Panc1 (cell line): ENCODE measurements at regions not wholly inside any gene's neighbourhood (a gene's known extent, or its start where the extent isn't known, plus 50 kb on each side); places are given as distances from the start of the nearest gene placed in this dataset.

ENCODE experiments used
- ATAC-seq: fragments of 200-7000 bp; cut with Tn5 transposase; 2 replicates; pipeline ENCODE4 v1.9.1; 2020; ENCODE audit warnings: mild to moderate bottlenecking, moderate library complexity
- BruUV-seq: library from RNA; stranded (reverse); fragments of 400-500 nt; replicated peaks from 2 replicates; lab custom pipeline; 2021; lab: Mats Ljungman, UMichigan
- CTCF ChIA-PET: fragments of 300-600 bp; sonication (Branson Sonifier 250); formaldehyde crosslinking; loops from one replicate; lab custom pipeline; 2022; ENCODE audit warnings: antibody characterized with exemption; lab: Charles Lee
- POLR2A ChIA-PET: fragments of 300-600 bp; sonication (Branson Sonifier 250); formaldehyde crosslinking; loops from one replicate; lab custom pipeline; 2022; ENCODE audit warnings: antibody characterized with exemption; lab: Charles Lee
- DNase-seq: peaks from one replicate; pipeline ENCODE4 v3.0.0-alpha.2; 2010; ENCODE audit warnings: low read depth, low spot score
- H3K27ac ChIP-seq: 2 replicates; pipeline ENCODE4 v1.5.1; 2011; ENCODE audit warnings: mild to moderate bottlenecking, low read length, inconsistent platforms
- H3K27me3 ChIP-seq: fragments of 200-500 bp; sonication (Bioruptor generic); 2 replicates; pipeline ENCODE4 v1.6.0; 2014; ENCODE audit warnings: low read length, inconsistent platforms; ENCODE audit not compliant: control insufficient read depth, insufficient read depth
- H3K36me3 ChIP-seq: fragments of 200-500 bp; sonication (Bioruptor generic); 2 replicates; pipeline ENCODE4 v1.5.1; 2014; ENCODE audit warnings: inconsistent platforms, mild to moderate bottlenecking, low read length, moderate library complexity; ENCODE audit not compliant: control insufficient read depth, insufficient read depth
- H3K4me1 ChIP-seq: 2 replicates; pipeline ENCODE4 v1.5.1; 2011; ENCODE audit warnings: inconsistent platforms, mild to moderate bottlenecking, low read length, moderate library complexity; ENCODE audit not compliant: control insufficient read depth, insufficient read depth
- H3K4me3 ChIP-seq, 2 experiments: 2 replicates each; pipeline ENCODE4 v1.5.1; 2011 to 2012; ENCODE audit warnings: low read depth in 2 of 2, low read length in 2 of 2, mild to moderate bottlenecking in 2 of 2, inconsistent platforms in 1 of 2, moderate library complexity in 1 of 2
- H3K9me3 ChIP-seq: fragments of 200-500 bp; sonication (Bioruptor generic); 2 replicates; pipeline ENCODE4 v1.5.1; 2014; ENCODE audit warnings: low read depth, mild to moderate bottlenecking, inconsistent platforms, low read length, moderate library complexity; ENCODE audit not compliant: control insufficient read depth, insufficient read depth
- CTCF ChIP-seq: fragments of 450-650 bp; IDR thresholded peaks from 2 replicates; pipeline ENCODE4 v1.5.1; 2017; ENCODE audit warnings: mild to moderate bottlenecking
- POLR2AphosphoS5 ChIP-seq: IDR thresholded peaks from 2 replicates; pipeline ENCODE4 v1.6.1; 2012; ENCODE audit warnings: mild to moderate bottlenecking, low read depth, low read length, moderate library complexity
- REST ChIP-seq, 2 experiments: IDR thresholded peaks; 2 replicates each; pipeline ENCODE4 v1.6.1; 2011 to 2012; ENCODE audit warnings: low read depth in 2 of 2, control low read depth in 1 of 2, low read length in 1 of 2, mild to moderate bottlenecking in 1 of 2, moderate library complexity in 1 of 2; ENCODE audit not compliant: insufficient read depth in 1 of 2
- SIN3A ChIP-seq: IDR thresholded peaks from 2 replicates; pipeline ENCODE4 v1.6.1; 2012; ENCODE audit warnings: low read depth, mild to moderate bottlenecking, low read length, moderate library complexity, borderline replicate concordance; ENCODE audit not compliant: insufficient read depth
- TCF7L2 ChIP-seq: IDR thresholded peaks from 2 replicates; pipeline ENCODE4 v1.6.1; 2011; ENCODE audit warnings: mild to moderate bottlenecking, low read depth, low read length, inconsistent platforms
- in situ Hi-C: cut with HindIII; loops from 2 replicates; pipeline ENCODE4 v1.10.0; 2016; ENCODE audit warnings: low sequenced_read_pairs, low pct_unique_long_range_greater_than_20kb
- intact Hi-C: fragments of 100-400 bp; cut with micrococcal nuclease; formaldehyde crosslinking; loops from one replicate; pipeline ENCODE4 v1.10.0; 2022; ENCODE audit not compliant: unreplicated experiment

- intact Hi-C loops, result no loop called here
- Histone ChIP-seq H3K27ac (no peak overlapping the region), H3K4me3 (no peak overlapping the region), H3K27me3 (no peaks in the 10 kb centered on the region), H3K9me3 (no peaks in the 10 kb centered on the region), H3K36me3 (no peaks in the 10 kb centered on the region), H3K4me1 (no peaks in the 10 kb centered on the region)
- DNase-seq (no peak), ATAC-seq (no peak)
- BruUV-seq, result no TSS peak
- ChIA-PET CTCF (no interaction called here), POLR2A (no interaction called here)
- in situ Hi-C loops, result no loop called here
- no peak for TF ChIP-seq TCF7L2
- no peak for TF ChIP-seq POLR2AphosphoS5
- no peak for TF ChIP-seq SIN3A
- TF ChIP-seq REST (IDR thresholded peaks at IDR 0.05; ENCODE audit: insufficient read depth in 1 of 2, low read depth in 2 of 2, low read length in 1 of 2), result no peak
- TF ChIP-seq CTCF, result no peak
These were observed 246.9 kb upstream of the ZNF462 start for GRCh38 chr9:106616026-106616425.

GRCh38 chr9:106616851-106617345, 246.1 kb upstream of the ZNF462 start:
- no TSS peak for BruUV-seq
- in situ Hi-C loops, result no loop called here
- Histone ChIP-seq H3K9me3 (no peaks in the 10 kb centered on the region), H3K36me3 (no peaks in the 10 kb centered on the region), H3K4me1 (no peaks in the 10 kb centered on the region), H3K4me3 (no peak overlapping the region), H3K27me3 (no peaks in the 10 kb centered on the region), H3K27ac (no peak overlapping the region)
- DNase-seq (no peak), ATAC-seq (no peak)
- TF ChIP-seq REST (IDR thresholded peaks at IDR 0.05; ENCODE audit: insufficient read depth in 1 of 2, low read depth in 2 of 2, low read length in 1 of 2) (no peak), TCF7L2 (no peak), CTCF (no peak), POLR2AphosphoS5 (no peak)
- POLR2A ChIA-PET, result no interaction called here
- intact Hi-C loops, result no loop called here
- CTCF ChIA-PET, result interaction anchor here (0.6 kb wide), 1 partner anchor 23 kb away, joined by 6 read pairs; no protein-coding TSS in a partner anchor
